GM21737 (cell line): ENCODE measurements at regions not wholly inside any gene's neighbourhood (a gene's known extent, or its start where the extent isn't known, plus 50 kb on each side); places are given as distances from the start of the nearest gene placed in this dataset.

ENCODE experiments used
- ATAC-seq: cut with Tn5 transposase; IDR thresholded peaks from one replicate; pipeline ENCODE4 v1.9.1; 2021; ENCODE audit warnings: mild to moderate bottlenecking, moderate library complexity; ENCODE audit not compliant: unreplicated experiment

- no peak for ATAC-seq
These were observed 50.2 kb upstream of the XPA start for GRCh38 chr9:97747201-97747965.

DNA sequence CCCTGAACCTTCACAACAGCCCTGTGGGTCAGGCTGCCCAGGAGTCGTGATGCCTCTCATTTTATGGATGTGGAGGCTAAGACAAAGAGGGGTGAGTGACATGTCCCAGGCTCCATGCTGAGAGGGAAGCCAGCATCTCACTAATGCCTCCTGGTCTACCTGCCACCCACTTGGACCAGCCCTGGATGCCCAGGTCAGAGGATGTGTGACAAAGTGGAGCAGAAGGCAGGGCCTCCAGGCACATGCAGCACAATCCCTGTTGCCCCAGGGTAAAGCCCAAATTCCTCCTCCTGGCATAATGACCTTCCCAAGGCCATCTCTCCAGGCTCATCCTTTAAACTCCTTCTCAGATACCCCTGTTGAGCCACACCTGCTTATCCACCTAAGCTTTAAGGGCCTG lies 51.4 kb upstream of the XPA start:
- no peak for ATAC-seq

DNA sequence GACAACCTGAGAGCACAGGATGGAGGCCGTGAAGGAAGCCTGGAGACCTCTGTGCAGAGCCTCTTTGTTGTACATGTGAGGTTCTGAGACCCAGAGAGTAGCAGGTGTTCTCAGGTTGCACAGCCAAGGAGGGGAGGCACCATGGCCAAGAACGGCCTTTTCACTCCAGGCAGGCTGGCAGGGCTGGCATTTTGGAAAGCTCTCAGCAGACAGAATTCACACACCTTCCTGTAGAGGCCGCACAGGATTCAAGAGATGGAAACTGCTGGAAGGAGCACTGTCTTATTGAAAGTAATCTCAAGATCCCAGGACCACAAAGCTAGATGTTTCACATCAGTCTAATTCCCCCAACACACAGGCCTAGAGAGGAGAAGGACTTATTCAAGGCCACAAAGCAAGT lies 52.8 kb upstream of the XPA start:
- no peak for ATAC-seq

DNA sequence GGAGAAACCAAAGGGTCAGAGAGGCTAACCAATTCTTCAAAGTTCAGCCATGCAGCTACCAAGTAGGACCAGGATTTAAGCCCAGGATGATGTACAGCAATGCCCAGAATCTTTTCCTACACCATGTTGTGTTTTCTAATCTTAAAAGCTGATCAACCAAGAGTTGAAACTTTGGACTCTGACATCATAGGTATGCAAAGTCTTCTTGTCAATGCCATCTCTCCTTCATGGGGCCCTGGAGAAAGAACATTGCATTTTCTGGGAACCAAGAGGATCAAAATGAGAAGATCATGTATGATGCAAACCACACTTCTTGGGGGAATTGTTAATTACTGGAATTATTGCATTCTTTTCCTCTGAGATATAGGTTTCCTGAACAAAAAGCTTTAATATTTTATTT lies 54.4 kb upstream of the XPA start:
- no peak for ATAC-seq

DNA sequence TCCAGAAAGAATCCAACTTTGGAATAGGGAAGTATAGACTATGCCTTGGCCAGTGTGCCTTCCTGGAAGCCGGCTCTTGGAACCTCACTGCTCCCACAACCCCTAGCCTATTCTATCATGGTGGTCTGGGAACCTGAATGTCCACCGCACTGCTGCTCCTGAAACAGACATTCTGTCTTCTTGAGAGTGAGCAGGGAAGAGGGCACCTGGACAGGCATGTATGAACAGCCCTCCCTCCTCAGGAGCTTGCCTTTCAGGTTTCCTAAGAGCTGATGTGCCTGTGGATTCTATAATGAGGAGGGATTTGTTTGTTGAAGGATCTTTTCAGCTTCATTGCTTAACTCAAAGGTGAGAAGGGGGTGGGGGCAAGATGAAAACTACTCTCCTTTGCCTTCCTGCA lies 55.1 kb upstream of the XPA start:
- ATAC-seq = no peak

DNA sequence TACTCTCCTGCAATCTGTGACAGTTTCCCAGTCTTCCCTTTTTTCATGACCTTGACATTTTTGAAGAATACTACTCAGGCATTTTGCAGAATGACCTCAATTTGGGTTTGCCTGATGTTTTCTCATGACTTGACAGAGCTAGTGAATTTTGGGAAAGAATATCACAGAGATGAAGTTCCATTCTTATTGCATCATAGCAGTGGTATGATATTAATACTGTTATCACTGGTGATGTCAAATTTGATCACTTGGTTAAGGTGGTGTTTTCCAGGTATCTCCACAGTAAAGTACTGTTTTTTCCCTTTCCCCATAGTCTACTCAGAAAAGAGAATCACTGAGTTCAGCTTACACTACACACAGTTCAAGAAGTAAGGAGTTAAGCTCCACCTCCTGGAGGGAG lies 56.2 kb upstream of the XPA start:
- no peak for ATAC-seq

DNA sequence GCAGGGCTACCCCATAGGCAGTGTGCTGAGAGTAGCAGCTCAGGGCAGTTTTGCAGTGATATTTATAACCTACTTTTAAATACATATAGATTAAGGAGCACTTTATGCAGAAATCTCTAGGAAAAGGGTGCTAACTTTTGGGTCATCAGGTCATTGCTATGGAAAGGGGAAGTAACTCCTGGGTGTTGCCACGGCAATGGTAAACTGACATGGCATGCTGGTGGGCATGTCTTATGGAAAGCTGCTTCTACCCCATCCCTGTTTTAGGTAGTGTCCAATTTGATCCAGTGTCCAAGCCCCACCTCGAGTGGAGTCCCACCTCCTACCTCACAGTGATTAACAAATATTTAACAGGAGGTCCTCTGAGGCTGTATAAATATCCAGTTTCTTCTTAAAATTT lies 56.8 kb upstream of the XPA start:
- ATAC-seq = no peak

- ATAC-seq = no peak
These were observed 58.6 kb upstream of the XPA start for GRCh38 chr9:97755618-97756267.

DNA sequence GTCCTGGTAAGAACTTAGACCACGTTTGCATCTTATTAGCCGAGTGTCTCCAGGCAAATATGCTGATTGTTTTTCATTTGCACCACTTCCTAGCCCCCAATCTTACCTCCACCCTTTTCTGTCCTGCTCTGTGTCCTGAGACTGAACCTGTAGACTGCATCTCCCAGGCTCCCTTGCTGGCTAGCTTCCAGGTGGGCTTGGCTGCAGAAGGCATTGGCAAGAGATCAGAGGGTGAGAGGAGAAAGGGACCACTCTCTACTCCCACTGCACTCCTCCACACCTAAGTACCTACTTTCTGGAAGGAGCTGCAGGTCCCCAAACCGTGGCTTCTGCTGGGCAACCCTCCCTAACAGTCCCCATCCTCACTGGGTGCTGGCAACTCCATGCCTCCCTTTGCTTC lies 59.9 kb upstream of the XPA start:
- ATAC-seq = no peak

DNA sequence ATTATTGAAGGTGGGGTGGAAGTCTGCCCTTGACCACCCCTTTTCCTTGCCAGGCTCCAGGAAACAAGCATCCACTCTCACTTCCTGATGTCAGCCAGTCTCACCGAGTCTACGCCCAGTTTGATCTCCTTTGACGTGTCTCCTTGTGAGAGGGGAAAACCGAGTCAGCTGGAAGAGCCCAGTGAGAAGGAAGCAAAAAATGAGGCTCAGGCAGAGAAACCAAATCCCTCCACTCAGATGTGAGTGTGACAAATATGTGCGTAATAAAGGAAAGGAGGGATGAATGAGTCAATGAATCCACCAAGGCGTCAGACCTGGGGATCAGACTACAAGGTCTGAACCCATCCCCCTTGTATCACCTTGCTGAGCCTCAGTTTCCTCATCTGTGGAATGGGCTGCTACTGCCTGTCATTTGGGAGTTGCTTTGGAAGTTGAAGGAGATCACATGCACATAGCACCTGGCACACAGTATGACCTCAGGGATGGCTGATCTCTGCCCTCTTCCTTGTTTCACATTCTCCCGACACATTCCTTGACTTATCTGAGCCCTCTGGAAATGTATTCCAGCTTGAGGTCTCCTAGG lies 61.3 kb upstream of the XPA start:
- ATAC-seq = no peak

GRCh38 chr9:97759581-97760288 lies 62.6 kb upstream of the XPA start:
- ATAC-seq = no peak

DNA sequence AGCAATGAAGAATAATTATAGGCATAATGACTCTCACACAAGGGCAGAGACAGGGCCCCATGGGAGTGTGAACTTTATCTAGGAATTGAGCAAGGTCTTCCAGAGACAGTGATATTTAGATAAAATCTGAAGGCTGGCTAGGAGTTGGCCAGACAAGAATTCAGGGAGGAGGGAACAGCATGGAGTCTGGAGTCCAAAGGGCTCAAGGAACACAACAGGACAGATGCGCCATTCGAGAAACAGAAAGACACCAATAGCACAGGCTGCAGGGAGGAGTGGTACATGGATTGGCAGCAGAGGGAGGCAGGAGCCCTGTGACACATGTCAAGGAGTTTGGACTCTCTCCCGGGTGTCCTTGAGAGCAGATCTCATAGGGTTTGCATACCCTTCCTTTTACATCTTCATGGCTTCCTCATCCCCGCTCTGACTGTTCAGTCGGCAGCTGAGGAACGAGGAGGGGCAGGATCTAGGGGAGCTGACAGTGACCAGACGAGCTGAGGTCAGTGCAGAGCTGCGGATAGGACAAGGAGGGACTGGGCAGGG lies 64.0 kb upstream of the XPA start:
- ATAC-seq = no peak

DNA sequence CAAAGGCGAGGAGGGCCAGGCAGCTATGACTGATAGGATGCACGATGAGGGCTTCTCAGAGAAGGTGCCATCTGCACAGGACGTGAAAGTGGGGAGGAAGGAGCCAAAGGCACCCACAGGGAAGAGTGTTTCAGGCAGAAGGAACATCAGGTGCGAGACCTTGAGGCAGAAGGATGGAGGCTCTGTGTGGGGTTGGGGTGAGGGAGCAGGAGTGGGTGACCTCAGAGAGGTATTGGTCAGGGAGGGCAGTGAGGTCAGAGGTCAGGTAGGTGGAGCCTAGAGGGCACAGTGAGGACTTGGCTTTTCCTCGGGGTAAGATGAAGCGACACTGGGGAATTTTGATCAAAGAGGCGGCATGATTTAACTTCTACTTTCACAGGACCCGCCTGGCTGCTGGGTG lies 64.7 kb upstream of the XPA start:
- no peak for ATAC-seq

DNA sequence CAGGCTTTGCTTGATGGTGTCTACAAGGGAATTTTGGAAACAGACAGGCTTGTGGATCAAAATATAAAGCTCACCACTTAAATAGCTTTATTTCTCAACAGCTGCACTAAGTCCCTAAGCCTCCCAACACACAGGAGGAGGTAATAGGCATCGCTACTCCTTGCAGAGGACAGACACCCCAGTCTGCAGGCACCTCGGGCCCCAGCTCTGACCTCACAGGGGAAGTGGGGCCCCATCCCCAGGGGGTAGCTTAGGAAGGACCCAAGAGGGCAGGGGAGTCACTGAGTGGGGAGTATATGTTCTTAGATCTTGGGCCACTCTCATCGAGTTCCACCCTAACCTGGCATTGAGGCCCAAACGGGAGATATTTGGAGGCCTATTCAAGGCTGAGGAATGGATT lies 66.7 kb upstream of the XPA start:
- ATAC-seq = no peak

GRCh38 chr9:97766092-97766491 lies 69.0 kb upstream of the XPA start:
- no peak for ATAC-seq

GRCh38 chr9:97766610-97767009 lies 69.5 kb upstream of the XPA start:
- no peak for ATAC-seq

- ATAC-seq = no peak
These were observed 70.8 kb upstream of the XPA start for GRCh38 chr9:97767891-97768290.

- ATAC-seq = no peak
These were observed 71.6 kb upstream of the XPA start for GRCh38 chr9:97768746-97769145.

DNA sequence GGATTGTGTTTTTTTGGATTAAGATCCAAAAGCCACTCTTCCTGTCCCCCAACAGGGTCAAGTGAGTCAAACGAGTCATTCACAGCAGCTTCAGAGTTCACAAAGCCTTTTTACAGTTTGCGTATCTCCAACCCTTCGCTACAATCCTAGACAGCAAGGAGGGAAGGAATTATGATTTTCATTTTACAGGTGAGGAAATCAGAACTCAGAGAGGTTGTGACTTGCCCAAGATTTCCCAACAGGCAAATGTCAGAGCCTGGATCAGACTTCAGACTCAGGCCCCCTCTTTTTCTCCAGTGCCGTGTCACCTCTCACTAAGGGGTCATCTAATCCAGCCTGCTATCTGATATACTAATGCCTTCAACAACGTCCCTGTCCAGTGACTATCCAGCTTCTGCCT lies 72.1 kb upstream of the XPA start:
- ATAC-seq = no peak

- no peak for ATAC-seq
These were observed 73.8 kb upstream of the XPA start for GRCh38 chr9:97770808-97771372.

GRCh38 chr9:97771641-97772040 lies 74.5 kb upstream of the XPA start:
- ATAC-seq = no peak
